GM12874 (cell line): ENCODE measurements at regions not wholly inside any gene's neighbourhood (a gene's known extent, or its start where the extent isn't known, plus 50 kb on each side); places are given as distances from the start of the nearest gene placed in this dataset.

Source experiments
- CTCF ChIP-seq: IDR thresholded peaks from 2 replicates; pipeline ENCODE4 v1.5.1; 2011; ENCODE audit warnings: low read depth, mild to moderate bottlenecking, control low read depth, low read length, moderate library complexity; ENCODE audit not compliant: insufficient read depth

DNA sequence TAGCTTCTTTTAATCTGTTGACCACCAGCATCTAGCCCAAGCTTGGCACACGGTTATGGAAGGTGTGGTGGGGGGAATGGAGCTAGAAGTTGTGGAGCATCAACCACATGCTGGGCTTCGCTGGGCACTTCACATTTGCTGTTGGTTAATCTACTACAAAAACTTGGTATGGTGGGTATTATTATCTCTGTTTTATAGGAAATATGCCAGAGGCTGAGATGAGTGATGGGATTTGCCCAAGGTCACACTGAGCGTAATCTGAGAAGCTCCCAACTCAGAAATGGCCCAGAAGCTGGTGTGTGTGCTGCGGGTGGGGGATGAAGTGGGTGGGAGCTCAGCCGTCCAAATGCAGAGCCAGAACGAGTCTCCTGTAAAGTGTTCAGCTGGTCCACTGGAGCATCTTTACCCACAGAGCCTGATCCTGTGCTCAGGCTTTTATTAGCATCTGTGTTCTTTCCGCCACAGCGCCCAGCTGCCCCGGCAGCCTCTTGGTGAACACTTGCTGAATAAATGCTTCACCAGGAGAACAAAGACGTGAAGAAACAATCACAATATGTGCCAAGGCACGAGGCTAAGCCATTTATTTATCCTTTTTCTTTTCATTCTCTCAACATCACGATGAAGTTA, 98.6 kb upstream of the JUN start:
- TF ChIP-seq CTCF = no peak

DNA sequence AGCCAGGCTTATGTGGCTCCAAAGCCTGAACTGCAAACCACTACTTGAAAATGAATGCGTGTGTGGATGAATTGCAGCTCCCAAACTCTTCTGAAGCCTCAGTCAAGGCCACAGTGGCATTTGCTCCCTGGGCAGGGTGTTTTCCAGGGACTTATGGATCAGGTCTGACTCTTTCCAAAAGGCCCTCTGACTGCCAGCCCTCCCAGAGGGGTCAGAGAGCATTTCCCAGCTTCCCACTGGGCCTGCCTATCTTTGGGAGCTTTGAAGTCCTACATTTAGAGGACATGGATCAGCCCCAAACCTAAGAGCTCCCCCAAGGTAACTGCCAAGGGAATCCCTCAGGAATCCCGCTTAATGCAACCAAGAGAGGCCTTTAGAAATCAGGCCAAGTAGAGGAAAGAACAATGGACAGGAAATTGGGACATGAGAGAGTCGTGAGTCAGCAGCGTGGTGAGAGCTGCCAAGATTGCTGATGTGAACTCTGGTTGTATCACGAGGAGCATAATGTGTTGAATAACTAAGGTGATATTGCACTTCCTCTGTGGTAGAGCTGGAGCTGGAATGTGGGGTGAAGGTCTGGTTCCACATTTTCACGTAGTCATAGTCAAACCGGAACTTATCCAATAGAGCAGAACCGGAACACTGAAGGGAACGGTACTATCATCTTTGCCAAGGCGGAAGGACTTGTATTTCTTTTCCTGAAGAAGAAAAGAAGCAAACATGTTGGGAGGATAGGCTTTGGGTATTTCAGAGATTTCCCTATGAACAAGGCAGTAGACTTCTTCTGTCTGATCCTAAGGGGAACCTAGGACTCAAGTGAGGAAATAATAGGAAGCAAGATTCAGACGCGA, 99.4 kb upstream of the JUN start:
- TF ChIP-seq CTCF = no peak

- no peak for TF ChIP-seq CTCF
Observed at GRCh38 chr1:58883888-58884482, 100.1 kb upstream of the JUN start.

- TF ChIP-seq CTCF = no peak
Observed at GRCh38 chr1:58884706-58885661, 101.1 kb upstream of the JUN start.

DNA sequence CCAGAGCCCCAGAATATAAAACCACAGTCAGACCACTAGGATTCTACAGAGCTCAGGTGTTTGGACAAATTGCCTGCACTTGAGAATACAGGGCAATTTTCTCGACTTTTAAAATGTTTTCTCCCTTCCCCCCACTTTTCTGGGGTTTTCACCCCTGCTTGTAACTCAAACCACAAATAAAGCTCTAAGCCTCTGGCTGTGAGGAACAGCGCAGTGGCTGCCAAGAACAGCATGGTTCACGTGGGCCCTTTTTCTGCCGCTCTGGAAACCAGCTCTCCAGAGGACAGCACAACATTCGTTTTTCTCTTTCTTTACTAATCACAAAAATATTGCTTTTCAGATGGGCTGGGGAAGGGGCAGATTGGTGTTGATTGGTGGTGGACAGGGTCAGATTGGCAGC, 102.2 kb upstream of the JUN start:
- no peak for TF ChIP-seq CTCF

DNA sequence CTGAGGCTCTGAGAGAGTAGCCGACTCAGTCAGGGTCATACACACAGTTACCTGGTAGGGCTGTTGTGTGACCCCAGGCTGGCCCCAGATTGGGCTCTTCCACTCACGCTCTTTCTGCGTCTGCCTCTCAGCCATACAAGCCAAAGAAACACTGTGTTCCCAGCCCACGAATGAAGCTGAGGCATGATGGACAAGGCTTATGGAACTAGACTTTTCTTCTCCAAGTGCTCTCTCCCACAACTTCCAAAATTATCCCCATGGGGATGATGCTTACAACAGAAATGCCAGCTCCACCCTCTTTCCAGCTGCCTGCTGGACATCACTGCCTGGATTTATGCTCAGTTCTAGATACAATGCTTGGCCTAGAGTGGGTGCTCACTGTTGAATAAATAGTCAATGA, 102.8 kb upstream of the JUN start:
- no peak for TF ChIP-seq CTCF

GRCh38 chr1:58887059-58887458, 103.2 kb upstream of the JUN start:
- TF ChIP-seq CTCF = no peak
